ENCODE measurements at regions not wholly inside any gene's neighbourhood (a gene's known extent, or its start where the extent isn't known, plus 50 kb on each side); places are given as distances from the start of the nearest gene placed in this dataset.
"Not testable (repeated sequence)": the region's sequence is repeated elsewhere in the genome, so short reads cannot be mapped to it uniquely, and the experiment has no call there.

DNA sequence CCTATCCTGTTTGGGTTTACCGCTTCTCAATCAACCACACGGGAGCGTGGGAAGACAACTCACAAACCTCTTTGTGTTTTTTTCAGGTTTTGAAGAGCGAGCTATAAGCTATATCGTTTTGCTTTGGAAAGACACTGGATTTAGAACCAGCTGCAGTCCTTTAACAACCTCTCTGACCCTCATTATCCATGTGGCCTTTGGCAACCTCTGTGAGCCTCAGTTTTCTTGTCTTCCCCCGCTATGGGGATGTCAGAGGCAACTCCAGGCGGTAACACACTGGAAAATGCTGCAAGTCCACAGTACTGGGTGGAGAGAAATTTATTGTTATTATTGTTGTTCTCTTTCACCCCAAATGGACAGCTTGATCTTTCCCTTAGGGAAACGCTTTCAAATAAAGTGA is 100.0 kb downstream of the ETS2 start:
- no peak for DNase-seq

DNA sequence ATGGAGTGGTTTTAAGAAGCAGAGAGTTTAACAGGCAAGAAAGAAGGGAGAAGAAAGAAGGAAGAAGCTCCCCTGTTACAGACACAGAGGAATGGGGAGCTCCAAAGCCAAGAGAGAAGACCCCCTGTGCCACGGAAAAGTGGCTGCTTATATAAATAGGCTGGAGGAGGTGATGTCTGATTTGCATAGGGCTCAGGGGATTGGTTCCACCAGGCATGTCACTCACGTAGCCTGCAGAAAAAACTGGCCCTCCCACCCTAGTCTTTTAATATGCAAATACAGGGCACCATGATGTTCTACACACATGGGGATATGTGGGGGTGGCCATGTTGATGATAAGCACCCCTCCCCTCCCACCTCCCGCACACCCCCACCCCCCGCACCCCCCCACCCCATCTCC is 99.6 kb downstream of the ETS2 start:
- DNase-seq: no peak

DNA sequence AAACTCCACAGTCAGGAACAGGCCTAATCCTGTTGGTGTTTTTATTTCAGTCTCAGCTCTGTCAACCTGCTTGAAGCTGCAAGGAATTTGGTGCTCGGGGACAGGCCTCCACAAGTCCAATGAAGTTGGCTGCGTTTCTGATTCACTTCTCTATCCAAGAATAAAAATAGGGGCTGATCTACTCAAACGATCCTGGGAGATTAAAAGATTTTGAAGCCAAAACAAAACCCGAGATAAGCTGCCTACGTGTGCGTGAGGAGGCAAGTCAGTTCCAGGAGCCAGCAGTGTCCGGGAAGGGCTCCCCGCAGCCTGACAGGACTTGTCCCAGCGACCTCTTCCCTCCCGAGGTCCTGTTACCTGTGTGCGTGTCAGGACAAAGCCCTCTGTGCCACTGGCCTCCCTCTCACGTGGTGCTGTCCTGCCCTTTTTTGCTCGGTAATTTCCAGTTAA is 98.0 kb downstream of the ETS2 start:
- no peak for DNase-seq

DNA sequence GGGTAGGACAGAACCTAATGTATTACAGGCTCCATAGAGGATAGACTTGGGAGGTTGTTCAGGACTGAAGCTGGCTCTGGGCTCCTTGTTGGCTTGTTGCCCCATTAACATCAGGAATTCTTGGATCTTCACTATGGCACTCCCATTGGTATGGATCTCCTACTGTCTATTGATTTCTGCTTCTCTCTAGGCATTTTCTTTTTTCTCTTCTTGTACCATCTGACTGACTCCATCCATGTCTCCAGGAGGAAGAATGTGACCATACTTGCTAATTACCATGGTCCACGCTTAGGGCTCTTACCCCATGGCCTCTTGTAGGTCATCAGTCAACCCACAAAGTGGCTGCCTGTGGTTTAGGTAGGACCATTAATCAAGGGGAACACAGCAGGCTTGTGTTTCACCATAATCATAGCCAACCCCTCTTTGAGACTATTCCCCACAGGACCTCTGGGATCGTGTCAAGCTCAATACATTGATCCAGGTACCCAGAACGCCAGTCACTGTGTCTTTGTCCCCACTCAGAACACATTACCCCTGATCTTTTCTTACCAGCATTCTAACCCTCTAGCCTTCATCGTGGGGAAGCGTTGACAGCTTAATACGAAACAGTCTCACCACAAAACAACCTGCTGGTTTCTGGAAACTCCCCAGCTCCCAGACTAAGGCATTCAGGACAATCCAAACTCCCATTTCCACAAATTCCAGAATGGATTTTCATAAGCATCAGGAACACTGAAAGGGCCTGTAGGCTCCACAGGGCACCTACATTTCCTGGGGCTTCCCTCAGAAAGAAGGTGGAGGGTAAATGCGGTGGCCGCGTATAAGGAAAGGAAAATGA is 97.1 kb downstream of the ETS2 start:
- DNase-seq: no peak

DNA sequence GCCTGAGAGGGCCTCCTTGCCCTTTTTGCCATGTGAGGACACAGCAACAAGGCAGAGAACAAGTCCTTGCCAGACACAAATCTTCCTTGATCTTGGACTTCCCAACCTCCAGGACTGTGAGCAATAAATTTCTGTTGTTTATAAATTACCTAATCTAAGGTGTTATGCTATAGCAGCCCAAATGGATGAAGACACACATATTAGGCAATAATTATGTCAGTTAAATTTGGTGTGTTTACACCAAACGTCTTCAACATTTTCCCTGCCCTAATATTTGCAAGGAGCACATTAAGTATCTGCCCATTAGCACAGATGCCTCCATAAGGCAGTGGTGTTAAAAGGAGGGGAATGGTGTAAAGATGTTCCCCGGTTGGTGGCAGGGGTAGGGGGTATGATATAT is 94.8 kb downstream of the ETS2 start:
- no peak for DNase-seq

DNA sequence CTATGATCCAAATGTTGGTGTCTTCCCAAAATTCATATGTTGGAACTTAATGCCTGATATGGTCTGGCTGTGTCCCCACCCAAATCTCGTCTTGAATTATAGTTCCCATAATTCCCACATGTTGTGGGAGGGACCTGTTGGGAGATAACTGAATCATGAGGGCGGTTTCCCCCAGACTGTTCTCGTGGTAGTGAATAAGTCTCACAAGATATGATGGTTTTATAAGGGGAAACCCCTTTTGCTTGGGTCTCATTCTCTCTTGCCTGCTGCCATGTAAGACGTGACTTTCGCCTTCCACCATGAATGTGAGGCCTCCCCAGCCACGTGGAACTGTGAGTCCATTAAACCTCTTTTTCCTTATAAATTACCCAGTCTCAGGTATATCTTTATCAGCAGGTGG is 94.3 kb downstream of the ETS2 start:
- DNase-seq: not testable (repeated sequence)

DNA sequence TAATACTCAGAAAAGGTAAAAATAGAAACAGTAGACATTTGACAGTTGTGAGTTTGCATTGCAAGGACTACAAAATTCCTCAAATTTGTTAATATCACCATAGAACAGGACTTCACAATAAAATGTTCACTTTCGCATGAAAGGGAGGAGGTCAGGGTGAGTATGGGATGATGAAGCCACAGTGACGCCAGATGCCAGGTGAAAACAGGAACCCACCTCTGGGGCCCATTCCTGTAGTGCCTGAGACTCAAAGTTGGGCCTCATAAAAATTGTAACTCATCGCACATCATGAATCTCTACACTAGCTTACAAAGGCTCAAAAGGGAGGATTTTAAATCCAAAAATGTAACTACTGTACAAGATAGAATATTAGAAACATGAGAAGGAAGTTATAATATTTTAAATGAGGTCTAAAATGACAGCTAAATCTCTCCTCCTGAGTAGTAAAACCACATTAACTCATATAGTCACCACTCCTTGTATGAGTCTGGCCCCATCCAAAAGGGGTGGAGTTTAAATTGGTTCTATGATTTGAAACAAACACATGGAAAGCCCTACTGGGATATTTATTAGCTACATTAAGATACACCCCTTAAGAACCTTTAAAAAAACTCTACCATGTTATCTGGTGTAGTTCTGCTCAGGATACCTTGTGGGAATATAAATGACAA is 93.7 kb downstream of the ETS2 start:
- DNase-seq: no peak

DNA sequence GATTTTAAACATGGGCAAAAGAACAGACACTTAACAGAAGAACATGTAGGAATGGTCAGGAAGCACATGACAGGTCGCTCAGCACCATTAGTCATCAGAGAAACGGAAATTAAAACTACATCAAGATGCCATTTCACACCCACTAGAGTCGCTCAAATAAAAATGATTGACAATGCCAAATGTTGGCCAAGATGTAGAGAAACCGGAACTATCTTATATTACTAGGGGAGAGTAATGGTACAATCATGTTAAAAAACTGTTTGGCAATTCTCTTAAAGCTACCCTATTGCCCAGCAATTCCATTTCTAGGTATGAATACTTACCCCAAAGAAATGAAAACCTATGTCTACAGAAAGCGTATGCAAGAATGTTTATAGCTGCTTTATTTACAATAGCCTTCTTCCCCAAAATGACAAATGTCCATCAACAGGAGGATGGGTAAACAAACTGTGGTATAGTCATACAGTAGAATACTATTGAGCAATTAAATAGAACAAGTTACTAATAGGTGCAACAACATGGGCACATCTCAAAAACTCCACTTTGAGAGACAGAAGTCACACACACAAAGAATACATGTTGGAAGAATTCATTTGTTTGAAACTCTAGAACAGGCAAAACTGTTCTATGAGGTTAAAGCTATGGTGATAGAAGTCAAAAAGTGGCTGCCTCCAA is 92.8 kb downstream of the ETS2 start:
- DNase-seq: no peak

DNA sequence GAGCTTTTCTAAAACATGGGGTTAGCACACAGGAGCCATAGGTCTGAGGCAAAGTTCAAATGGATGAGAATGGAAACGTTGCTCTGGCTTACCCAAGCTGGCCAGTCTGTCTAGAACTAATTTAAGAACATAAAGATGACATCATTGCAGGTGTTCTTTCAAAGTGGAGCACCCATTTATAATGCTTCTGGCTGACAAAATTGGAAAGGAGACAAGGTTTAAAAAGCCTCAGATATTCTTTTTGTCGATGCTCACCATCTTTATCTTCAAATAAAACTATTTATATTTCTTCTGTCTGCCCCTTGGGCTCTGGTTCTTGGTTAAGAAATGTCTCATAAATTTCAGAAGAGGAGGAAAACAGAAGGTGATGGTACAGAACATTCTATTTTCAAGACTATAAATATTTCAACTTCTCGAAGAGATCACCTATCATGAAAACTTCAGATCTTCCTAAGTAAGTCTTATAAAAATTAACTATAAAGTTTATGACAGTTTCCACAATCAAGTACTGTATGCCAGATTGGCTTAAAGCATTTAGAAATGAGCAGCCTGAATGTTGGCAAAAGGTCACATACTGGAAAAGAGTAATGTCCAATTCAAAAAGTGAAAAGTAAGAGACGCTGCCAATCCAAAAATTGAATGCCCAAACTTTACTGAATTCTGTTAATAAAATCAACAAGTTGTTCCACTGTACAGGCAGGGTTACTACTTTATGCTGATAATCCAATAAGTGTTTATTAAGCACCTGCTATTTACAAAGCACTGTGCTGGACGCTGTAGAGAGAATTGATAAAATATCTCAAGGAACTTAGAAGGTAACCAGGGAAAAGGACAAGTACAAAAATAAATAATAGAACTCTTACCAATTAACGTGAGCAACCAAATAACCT is 92.0 kb downstream of the ETS2 start:
- peak; percentile 29 for DNase-seq

DNA sequence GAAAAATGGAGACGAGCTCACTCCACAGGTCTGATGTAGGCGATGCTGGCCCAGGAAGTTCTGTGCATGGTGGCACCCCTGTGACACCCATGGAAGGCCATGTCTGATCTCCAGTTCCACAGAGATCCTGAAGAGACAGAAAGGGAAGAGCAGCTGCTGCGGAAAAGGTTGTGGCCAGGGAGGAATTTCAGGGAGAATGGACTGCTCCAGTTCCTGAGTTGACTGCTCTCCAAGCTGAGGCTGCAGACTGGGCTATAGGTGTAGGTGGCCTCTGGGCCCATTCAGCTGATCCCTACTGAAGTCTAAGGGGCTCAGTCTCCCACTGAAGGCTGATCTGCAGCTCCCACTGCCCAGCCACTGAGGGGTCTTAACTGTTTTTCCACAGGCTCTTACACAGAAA is 89.2 kb downstream of the ETS2 start:
- no peak for DNase-seq

DNA sequence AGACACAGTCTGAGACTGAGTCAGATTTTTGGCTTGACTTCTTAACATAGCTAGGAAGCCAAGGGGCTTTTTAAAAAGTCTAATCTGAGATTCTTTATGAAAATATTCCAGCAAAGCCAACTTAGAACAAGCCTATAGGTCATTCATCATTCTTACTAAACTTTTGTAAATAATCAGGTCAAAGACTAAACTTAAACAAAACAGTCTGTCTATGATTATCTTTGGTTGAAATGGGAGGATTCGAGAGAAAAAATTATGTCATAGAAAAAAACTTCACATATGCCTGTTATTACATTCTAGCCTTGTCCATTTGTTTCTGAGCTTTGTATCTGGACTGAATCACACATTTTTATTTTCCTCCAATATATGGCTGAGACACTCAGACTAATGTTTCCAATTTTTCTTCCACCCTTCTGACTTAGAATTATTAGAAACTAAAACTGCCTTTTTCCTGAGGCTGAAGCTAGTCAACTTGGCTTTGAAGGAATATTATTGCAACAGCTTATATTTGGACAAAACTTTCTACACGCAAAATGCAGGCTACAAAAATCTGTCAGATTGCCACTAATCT is 83.3 kb downstream of the ETS2 start:
- no peak for DNase-seq

DNA sequence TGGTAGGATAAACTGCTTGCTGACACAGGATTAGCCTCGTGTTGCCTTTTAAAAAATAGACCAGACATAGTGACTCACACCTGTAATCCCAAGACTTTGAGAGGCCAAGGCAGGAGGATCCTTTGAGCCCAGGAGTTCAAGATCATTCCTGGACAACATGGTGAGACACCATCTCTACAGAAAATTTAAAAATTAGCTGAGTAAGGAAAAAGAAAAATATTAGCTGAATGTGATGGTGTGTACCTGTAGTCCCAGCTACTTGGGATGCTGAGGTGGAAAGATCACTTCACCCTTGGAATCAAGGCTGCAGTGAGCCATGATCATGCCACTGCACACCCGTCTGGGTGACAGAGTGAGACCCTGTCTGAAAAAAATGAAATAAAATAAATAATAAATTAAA is 82.0 kb downstream of the ETS2 start:
- no peak for DNase-seq

DNA sequence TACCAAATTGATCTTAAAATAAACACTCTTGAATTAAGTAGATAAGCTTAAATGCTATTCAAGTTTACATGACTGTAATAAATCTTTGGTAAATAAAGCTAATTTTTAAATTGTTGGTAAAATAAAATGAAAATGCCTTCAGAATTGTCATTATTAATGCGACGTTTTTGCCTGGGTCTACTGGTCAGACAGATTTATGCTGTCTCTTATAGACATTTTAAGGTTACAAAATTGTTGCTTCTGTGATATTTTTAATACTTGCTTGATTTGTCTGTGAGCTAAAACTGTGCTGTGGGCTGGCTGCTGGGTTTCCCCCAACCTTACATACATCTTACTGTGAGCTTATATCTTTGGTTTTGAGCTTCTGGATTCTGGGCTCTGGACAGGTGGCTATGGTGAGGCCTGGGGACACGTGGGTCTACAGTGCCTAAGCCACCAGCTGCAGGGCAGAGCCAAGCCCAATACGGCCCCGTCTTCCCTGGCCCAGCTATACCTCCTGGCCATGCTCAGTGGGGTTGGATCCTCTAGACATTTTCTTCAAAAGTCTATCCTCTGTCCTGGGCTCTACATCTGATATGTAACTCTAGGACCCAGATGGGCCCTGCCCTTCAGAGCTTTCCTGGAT is 81.4 kb downstream of the ETS2 start:
- DNase-seq: no peak

DNA sequence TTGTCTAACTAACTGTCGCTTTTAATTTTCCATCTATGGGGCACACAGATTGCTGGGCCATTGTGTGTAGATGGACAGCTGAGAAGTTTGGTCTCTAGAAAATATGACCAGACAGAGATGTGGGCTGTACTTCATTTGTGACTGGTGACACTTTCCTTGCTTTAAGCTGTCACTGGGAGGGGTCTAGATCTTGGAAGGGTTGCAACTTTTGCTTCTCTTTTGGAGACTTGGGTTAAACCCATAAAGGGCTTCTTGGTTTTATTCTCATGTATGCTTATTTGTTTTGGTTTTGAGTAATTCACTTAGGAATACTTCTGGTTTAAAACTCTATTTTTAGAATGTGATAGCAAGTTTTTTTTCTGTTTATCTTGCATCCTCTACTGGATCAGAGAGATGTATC is 80.2 kb downstream of the ETS2 start:
- DNase-seq: no peak

DNA sequence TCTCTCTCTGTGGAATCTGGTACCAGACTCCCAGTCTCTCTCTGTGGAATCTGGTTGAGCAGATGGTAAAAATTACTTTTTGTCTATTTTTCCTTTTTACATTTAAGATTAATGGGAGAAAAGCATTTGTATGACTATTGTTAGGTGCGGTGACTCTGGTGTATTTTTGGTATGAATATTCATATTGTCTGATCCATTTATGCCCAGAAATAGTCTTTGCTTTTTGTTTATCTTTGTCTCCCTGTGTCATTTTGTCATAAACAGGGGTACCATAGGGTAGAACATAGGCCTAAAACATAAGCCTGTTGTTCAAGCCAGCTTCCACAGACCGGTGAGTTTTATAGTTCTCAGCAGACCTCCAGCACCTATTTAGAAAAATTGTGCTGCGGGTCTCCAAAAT is 78.7 kb downstream of the ETS2 start:
- DNase-seq: no peak

DNA sequence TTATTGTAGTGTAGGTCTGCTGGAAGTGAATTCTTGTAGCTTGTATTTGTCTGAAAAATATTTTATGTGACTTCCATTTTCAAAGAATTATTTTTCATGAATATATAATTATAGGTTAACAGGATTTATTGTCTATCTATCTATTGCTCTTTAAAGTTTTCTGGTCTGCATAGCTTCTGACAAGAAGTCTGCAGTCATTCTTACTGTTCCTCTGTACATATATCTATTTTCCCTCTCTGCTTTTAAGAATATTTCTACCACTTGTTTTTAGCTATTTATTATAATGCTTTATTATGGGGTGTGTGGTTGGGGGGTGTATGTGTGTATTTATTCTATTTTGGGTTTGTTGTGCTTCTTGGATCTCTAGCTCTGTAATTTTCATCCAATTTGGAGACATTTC is 77.4 kb downstream of the ETS2 start:
- no peak for DNase-seq

DNA sequence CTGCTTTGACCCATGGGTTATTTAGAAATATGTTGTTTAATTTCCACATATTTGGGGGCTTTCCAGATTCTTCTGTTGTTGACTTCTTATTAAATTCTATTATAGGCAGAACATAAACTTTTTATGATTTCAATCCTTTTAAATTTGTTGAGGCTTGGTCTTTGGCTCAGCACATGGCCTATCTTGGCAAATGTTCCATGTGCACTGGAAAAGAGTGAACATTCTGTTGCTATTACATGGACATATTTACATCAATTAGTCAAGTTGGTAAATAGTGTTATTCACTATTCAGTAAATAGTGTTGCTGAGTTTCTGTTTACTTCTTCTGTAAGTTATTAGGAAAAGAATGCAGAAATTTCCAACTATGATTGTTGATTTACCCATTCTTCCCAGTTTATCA is 75.4 kb downstream of the ETS2 start:
- no peak for DNase-seq

DNA sequence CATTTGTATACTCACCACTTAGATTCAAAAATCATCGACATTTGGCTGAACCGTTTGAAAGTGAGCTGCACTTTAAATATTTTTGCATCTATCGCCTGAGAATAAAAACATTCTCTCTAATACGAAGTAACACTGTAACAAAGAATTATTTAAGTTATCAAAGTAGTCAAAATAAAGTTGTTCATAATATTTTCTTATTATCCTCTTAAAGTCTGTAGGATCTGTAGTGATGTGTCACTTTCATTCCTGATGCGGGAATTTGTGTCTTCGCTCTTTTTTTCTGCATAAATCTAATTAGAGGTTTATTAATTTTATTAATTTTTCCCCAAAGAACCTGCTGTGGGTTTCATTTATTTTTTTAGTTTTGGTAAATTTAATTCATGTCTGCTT is 74.8 kb downstream of the ETS2 start:
- DNase-seq: no peak

DNA sequence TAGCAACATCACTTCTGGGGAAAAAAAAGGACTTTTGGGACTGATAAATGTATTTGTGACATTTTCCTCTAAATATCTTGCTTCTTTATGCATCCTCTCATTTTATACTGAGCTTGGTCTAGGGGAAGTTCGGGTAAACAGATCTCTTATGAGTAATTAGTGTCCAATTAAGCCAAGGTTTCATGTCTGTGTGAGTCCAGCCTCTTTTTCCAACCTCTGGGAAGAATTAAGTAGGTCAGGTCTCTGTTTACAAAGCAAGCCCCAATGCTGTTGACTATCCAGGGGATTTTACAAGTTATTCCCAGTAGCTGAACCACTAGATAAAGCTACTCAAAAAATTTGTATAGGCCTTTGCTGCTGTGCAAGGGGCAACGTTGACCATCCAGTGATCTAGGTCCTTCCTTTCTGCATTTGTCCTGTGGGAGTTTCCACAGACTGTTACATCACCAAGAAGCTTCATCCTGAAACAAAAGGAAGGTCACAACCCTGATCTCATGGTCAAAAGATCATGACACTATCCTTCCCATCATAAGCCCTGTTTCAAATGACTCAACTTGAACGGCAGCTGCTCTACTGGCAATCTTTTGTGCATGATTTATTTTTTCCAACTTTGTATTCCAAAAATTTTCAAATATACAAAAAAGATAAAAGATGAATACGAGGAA is 74.3 kb downstream of the ETS2 start:
- no peak for DNase-seq

DNA sequence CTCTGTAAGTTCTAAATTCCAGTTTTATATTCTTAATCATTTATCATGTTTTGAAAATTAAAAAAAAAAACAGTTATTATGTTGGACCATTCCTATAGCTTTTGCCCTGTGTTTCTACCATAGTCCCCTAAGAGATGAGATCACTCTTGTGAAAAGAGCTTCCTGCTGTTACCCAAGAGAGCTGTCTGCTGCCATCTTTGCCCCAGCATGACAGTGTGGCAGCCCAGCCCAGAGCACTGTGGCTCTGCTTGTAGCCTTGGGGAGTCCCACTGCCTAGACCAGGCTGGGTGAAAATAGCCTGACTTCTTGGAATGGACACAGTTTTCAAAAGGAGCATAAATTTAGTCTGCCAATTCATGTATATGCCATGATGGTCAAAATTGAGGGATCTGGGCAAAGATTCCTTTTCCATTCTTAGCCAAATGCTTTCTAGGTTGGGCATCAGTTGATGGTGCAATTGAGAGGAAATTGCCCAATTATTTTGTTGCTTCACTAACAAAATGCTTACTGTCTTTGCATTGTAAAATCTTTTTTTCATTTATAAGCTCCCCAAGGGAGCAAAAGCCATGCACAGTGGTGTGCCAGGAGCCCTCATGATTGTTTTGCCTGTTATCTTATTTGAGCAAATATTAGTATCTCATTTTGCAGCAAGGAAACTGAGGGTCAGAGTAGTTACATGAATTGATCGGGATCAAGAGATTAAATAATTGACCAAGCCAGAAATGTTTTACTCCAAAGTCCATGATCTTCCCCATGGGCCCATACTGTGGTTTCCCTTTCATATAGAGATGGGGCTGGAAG is 72.8 kb downstream of the ETS2 start:
- no peak for DNase-seq

Measured in DMS79 treated with DMSO at 0.1 percent for 48 hours (cell line).